WERI-Rb-1 (cell line): ENCODE measurements at regions not wholly inside any gene's neighbourhood (a gene's known extent, or its start where the extent isn't known, plus 50 kb on each side); places are given as distances from the start of the nearest gene placed in this dataset.

Experiments used
- DNase-seq: peaks from one replicate; pipeline ENCODE4 v3.0.0-alpha.2; 2020
- H3K27ac ChIP-seq: fragments of 250-450 bp; sonication (Bioruptor Pico); 2 replicates; pipeline ENCODE4 v1.5.1; 2020; ENCODE audit warnings: mild to moderate bottlenecking, moderate library complexity
- H3K27me3 ChIP-seq: fragments of 250-450 bp; sonication (Bioruptor Pico); 2 replicates; pipeline ENCODE4 v1.5.1; 2021; ENCODE audit warnings: mild to moderate bottlenecking, low read depth, moderate library complexity; ENCODE audit not compliant: insufficient read depth, severe bottlenecking
- H3K36me3 ChIP-seq: fragments of 250-450 bp; sonication (Bioruptor Pico); 2 replicates; pipeline ENCODE4 v1.5.1; 2020; ENCODE audit warnings: mild to moderate bottlenecking, moderate library complexity
- H3K4me3 ChIP-seq: 2 replicates; pipeline ENCODE4 v1.5.1; 2011; ENCODE audit warnings: low read depth, mild to moderate bottlenecking, control low read depth, low read length
- H3K9me3 ChIP-seq: fragments of 250-450 bp; sonication (Bioruptor Pico); 2 replicates; pipeline ENCODE4 v1.5.1; 2021; ENCODE audit warnings: mild to moderate bottlenecking, moderate library complexity; ENCODE audit not compliant: severe bottlenecking
- CTCF ChIP-seq: IDR thresholded peaks from 2 replicates; pipeline ENCODE4 v1.5.1; 2011; ENCODE audit warnings: low read depth, mild to moderate bottlenecking, control low read depth, inconsistent platforms, low read length

- no peaks in the 10 kb centered on the region for H3K36me3 ChIP-seq
- no peaks in the 10 kb centered on the region for H3K27me3 ChIP-seq
- no peaks in the 10 kb centered on the region for H3K9me3 ChIP-seq
- DNase-seq = no peak
- TF ChIP-seq CTCF = no peak
- H3K4me3 ChIP-seq = no peak overlapping the region
- no peak overlapping the region for H3K27ac ChIP-seq
Measured at GRCh38 chr3:144252896-144253295, 281.3 kb downstream of the DIPK2A start.

DNA sequence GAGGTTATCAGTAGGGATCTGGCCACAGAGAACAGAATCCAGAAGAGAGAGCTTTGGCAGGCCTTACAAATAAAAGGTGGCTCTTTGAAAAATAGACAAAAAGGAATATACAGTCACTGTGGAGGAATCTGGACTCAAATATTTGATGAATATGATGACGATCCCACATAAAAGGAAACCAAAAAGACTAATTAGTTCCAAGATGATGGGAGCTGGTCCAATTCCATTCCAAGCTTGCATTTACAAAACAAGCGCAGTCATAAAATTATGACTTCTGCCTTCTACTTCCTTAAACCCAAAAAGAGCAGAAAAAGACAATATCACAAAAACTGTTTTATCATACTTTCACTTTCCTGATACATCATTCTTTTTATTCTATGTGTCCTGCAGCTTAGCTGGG lies 285.8 kb downstream of the DIPK2A start:
- no peaks in the 10 kb centered on the region for H3K27me3 ChIP-seq
- H3K36me3 ChIP-seq = no peaks in the 10 kb centered on the region
- no peak for TF ChIP-seq CTCF
- no peaks in the 10 kb centered on the region for H3K9me3 ChIP-seq
- H3K27ac ChIP-seq = no peak overlapping the region
- no peak overlapping the region for H3K4me3 ChIP-seq
- no peak for DNase-seq

- no peak for TF ChIP-seq CTCF
- no peak overlapping the region for H3K27ac ChIP-seq
- H3K4me3 ChIP-seq = no peak overlapping the region
- no peak for DNase-seq
- no peaks in the 10 kb centered on the region for H3K27me3 ChIP-seq
- no peaks in the 10 kb centered on the region for H3K9me3 ChIP-seq
- H3K36me3 ChIP-seq = no peaks in the 10 kb centered on the region
Measured at GRCh38 chr3:144259267-144259666, 287.6 kb downstream of the DIPK2A start.

DNA sequence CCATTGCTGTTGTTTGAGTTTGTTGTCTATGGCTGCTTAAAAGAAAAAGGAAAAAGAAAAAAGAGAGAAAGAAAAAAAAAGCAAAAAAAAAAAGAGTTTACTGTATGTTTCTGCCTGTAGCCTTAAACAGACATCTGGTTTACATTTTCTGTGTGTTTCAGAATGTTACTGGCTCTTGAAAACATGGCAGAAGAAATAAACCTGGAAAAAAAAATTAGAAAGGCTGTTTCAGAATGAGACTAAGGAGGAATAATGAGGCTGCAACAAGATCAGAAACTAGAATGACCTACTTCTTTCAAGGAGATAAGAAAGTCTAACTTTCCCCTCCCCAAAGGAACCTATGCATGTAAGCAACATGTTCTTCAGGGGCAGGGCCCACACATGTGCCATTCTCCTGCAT lies 292.1 kb downstream of the DIPK2A start:
- Histone ChIP-seq H3K9me3 (no peaks in the 10 kb centered on the region), H3K27ac (no peak overlapping the region), H3K36me3 (no peaks in the 10 kb centered on the region), H3K4me3 (no peak overlapping the region), H3K27me3 (no peaks in the 10 kb centered on the region)
- no peak for DNase-seq
- TF ChIP-seq CTCF = no peak

GRCh38 chr3:144264350-144264749 lies 292.7 kb downstream of the DIPK2A start:
- no peak overlapping the region for H3K4me3 ChIP-seq
- no peak for TF ChIP-seq CTCF
- no peaks in the 10 kb centered on the region for H3K27me3 ChIP-seq
- no peak overlapping the region for H3K27ac ChIP-seq
- no peak for DNase-seq
- H3K36me3 ChIP-seq = no peaks in the 10 kb centered on the region
- H3K9me3 ChIP-seq = no peaks in the 10 kb centered on the region

DNA sequence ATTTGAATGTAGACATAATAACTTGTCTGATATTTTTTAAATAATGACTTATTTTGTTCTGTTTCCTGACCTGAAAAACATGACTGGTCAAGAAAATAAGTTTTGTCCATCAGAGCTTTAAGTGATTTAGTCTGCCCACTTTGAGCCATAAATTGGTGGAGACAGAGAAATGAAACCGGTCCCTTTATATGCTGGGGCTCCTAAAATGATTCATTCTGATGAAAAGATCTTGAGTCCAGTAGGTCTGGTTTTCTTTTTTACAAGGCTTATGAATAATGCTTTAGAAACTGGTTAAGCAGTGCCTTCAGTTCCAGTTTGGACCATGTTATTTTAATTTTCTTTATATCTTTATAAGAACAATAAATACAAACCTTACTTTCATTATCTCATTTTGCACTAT lies 293.2 kb downstream of the DIPK2A start:
- H3K36me3 ChIP-seq = no peaks in the 10 kb centered on the region
- TF ChIP-seq CTCF = no peak
- DNase-seq = no peak
- no peaks in the 10 kb centered on the region for H3K27me3 ChIP-seq
- no peaks in the 10 kb centered on the region for H3K9me3 ChIP-seq
- H3K4me3 ChIP-seq = no peak overlapping the region
- no peak overlapping the region for H3K27ac ChIP-seq
